GM23338 (cell line): ENCODE measurements at regions not wholly inside any gene's neighbourhood (a gene's known extent, or its start where the extent isn't known, plus 50 kb on each side); places are given as distances from the start of the nearest gene placed in this dataset.

ENCODE experiments used
- ATAC-seq: fragments of 200-7000 bp; cut with Tn5 transposase; 3 replicates; pipeline ENCODE4 v1.9.1; 2020
- DNase-seq: peaks from one replicate; pipeline ENCODE4 v3.0.0-alpha.2; 2015; ENCODE audit warnings: low spot score
- H2AFZ ChIP-seq: fragments of 200-600 bp; sonication (generic); 2 replicates; pipeline ENCODE4 v1.8.0; 2016; ENCODE audit warnings: antibody characterized with exemption, mild to moderate bottlenecking, moderate library complexity
- H3F3A ChIP-seq: fragments of 200-600 bp; sonication (generic); replicated peaks from 2 replicates; pipeline ENCODE4 v1.8.0; 2017; ENCODE audit warnings: antibody characterized with exemption, mixed run types, low read depth
- H3K27ac ChIP-seq: fragments of 200-600 bp; sonication (generic); 2 replicates; pipeline ENCODE4 v1.6.1; 2016; ENCODE audit warnings: low read depth
- H3K27me3 ChIP-seq: fragments of 200-600 bp; sonication (generic); 2 replicates; pipeline ENCODE4 v1.8.0; 2016; ENCODE audit warnings: mild to moderate bottlenecking, mixed run types, moderate library complexity; ENCODE audit not compliant: insufficient read depth
- H3K36me3 ChIP-seq: fragments of 200-600 bp; sonication (generic); 2 replicates; pipeline ENCODE4 v1.8.0; 2016; ENCODE audit warnings: mild to moderate bottlenecking; ENCODE audit not compliant: insufficient read depth
- H3K4me1 ChIP-seq: fragments of 200-600 bp; sonication (generic); 2 replicates; pipeline ENCODE4 v1.8.0; 2016; ENCODE audit warnings: mild to moderate bottlenecking, moderate library complexity; ENCODE audit not compliant: insufficient read depth
- H3K4me2 ChIP-seq: fragments of 200-600 bp; sonication (generic); 2 replicates; pipeline ENCODE4 v1.7.1; 2017; ENCODE audit warnings: mixed run types
- H3K4me3 ChIP-seq: fragments of 200-600 bp; sonication (generic); 2 replicates; pipeline ENCODE4 v1.6.1; 2016; ENCODE audit warnings: mixed run types
- H3K79me2 ChIP-seq: fragments of 200-600 bp; sonication (generic); replicated peaks from 2 replicates; pipeline ENCODE4 v1.8.0; 2017; ENCODE audit warnings: mild to moderate bottlenecking; ENCODE audit not compliant: insufficient read depth
- H3K9me2 ChIP-seq: fragments of 200-600 bp; sonication (generic); 2 replicates; pipeline ENCODE4 v1.8.0; 2017; ENCODE audit not compliant: insufficient read depth
- H4K20me1 ChIP-seq: fragments of 200-600 bp; sonication (generic); replicated peaks from 2 replicates; pipeline ENCODE4 v1.8.0; 2017; ENCODE audit warnings: mild to moderate bottlenecking; ENCODE audit not compliant: insufficient read depth
- H3K27ac Mint-ChIP-seq: 2 replicates; pipeline ENCODE4 v1.8.0; 2020; ENCODE audit warnings: inconsistent platforms, mild to moderate bottlenecking, moderate library complexity, mixed read lengths
- H3K27me3 Mint-ChIP-seq: 3 replicates; pipeline ENCODE4 v1.8.0; 2022; ENCODE audit warnings: low read depth, mild to moderate bottlenecking, moderate library complexity, mixed read lengths, inconsistent platforms; ENCODE audit not compliant: insufficient read depth, poor library complexity
- H3K36me3 Mint-ChIP-seq: 3 replicates; pipeline ENCODE4 v1.8.0; 2021; ENCODE audit warnings: low read depth, mild to moderate bottlenecking, inconsistent platforms, moderate library complexity, mixed read lengths
- H3K4me1 Mint-ChIP-seq: 3 replicates; pipeline ENCODE4 v1.8.0; 2020; ENCODE audit warnings: mild to moderate bottlenecking, inconsistent platforms, mixed read lengths
- H3K4me3 Mint-ChIP-seq: 3 replicates; pipeline ENCODE4 v1.8.0; 2021; ENCODE audit warnings: moderate library complexity, mild to moderate bottlenecking, inconsistent platforms, mixed read lengths
- H3K9me3 Mint-ChIP-seq: 3 replicates; pipeline ENCODE4 v1.8.0; 2020; ENCODE audit warnings: moderate library complexity, mild to moderate bottlenecking, inconsistent platforms, mixed read lengths
- CREB1 ChIP-seq: fragments of 250-450 bp; sonication (Bioruptor Pico); IDR thresholded peaks from 2 replicates; pipeline ENCODE4 v1.5.0; 2020; ENCODE audit warnings: low read depth, mild to moderate bottlenecking, moderate library complexity
- EZH2 ChIP-seq: fragments of 200-600 bp; sonication (generic); IDR thresholded peaks from one replicate; pipeline ENCODE4 v1.8.0; 2017; ENCODE audit warnings: antibody characterized with exemption, mild to moderate bottlenecking, low read depth; ENCODE audit not compliant: unreplicated experiment
- EZH2phosphoT487 ChIP-seq: fragments of 200-600 bp; sonication (generic); IDR thresholded peaks from one replicate; pipeline ENCODE4 v1.8.1; 2018; ENCODE audit warnings: antibody characterized with exemption; ENCODE audit not compliant: unreplicated experiment
- JUNB ChIP-seq: IDR thresholded peaks from one replicate; pipeline ENCODE4 v1.6.1; 2016; ENCODE audit warnings: antibody characterized with exemption; ENCODE audit not compliant: unreplicated experiment
- POLR2AphosphoS5 ChIP-seq: IDR thresholded peaks from 2 replicates; pipeline ENCODE4 v1.6.1; 2016; ENCODE audit warnings: antibody characterized with exemption, low read depth
- REST ChIP-seq: IDR thresholded peaks from one replicate; pipeline ENCODE4 v1.6.1; 2018; ENCODE audit warnings: antibody characterized with exemption; ENCODE audit not compliant: unreplicated experiment
- STAT1 ChIP-seq: IDR thresholded peaks from one replicate; pipeline ENCODE4 v1.6.1; 2016; ENCODE audit warnings: antibody characterized with exemption; ENCODE audit not compliant: unreplicated experiment
- ZNF114 ChIP-seq: fragments of 250-450 bp; sonication (Bioruptor Pico); IDR thresholded peaks from 2 replicates; pipeline ENCODE4 v1.5.0; 2020; ENCODE audit warnings: mild to moderate bottlenecking, moderate library complexity
- ZNF331 ChIP-seq: fragments of 250-450 bp; sonication (Bioruptor Pico); IDR thresholded peaks from 2 replicates; pipeline ENCODE4 v1.5.0; 2020; ENCODE audit warnings: low read depth, mild to moderate bottlenecking, moderate library complexity
- TF ChIP-seq, protein P1 (sequence below): IDR thresholded peaks from 2 replicates; pipeline ENCODE4 v1.6.1; 2016; ENCODE audit warnings: antibody characterized with exemption
- TF ChIP-seq, protein P2 (sequence below): fragments of 250-450 bp; sonication (Bioruptor Pico); IDR thresholded peaks from 2 replicates; pipeline ENCODE4 v1.5.0; 2020; ENCODE audit warnings: mild to moderate bottlenecking, moderate library complexity

GRCh38 chr1:230544758-230545157, 97.5 kb upstream of the COG2 start:
- H3K4me3 Mint-ChIP-seq: no peak overlapping the region
- TF ChIP-seq JUNB (no peak), ZNF114 (CRISPR knock-in tag) (no peak), EZH2phosphoT487 (no peak), EZH2 (no peak)
- H3K4me1 ChIP-seq: no peaks in the 10 kb centered on the region
- ATAC-seq: no peak
- H3K27ac Mint-ChIP-seq: no peak overlapping the region
- H3K36me3 Mint-ChIP-seq: no peaks in the 10 kb centered on the region
- no peaks in the 10 kb centered on the region for H3K27me3 Mint-ChIP-seq
- H3K9me3 Mint-ChIP-seq: no peaks in the 10 kb centered on the region
- H3K4me3 ChIP-seq: no peak overlapping the region
- H3K27ac ChIP-seq: no peak overlapping the region
- no peak overlapping the region for H2AFZ ChIP-seq
- no peak for DNase-seq
- H4K20me1 ChIP-seq: no peaks in the 10 kb centered on the region
- no peaks in the 10 kb centered on the region for H3K79me2 ChIP-seq
- no peaks in the 10 kb centered on the region for H3K27me3 ChIP-seq
- no peak overlapping the region for H3K4me2 ChIP-seq
- H3F3A ChIP-seq: no peaks in the 10 kb centered on the region
- peaks cover 3% of the 10 kb centered on the region; the same call in 1 of the 3 replicates for H3K4me1 Mint-ChIP-seq
- peaks cover 20% of the 10 kb centered on the region; the same call in 1 of the 2 replicates for H3K9me2 ChIP-seq
- H3K36me3 ChIP-seq: no peaks in the 10 kb centered on the region

DNA sequence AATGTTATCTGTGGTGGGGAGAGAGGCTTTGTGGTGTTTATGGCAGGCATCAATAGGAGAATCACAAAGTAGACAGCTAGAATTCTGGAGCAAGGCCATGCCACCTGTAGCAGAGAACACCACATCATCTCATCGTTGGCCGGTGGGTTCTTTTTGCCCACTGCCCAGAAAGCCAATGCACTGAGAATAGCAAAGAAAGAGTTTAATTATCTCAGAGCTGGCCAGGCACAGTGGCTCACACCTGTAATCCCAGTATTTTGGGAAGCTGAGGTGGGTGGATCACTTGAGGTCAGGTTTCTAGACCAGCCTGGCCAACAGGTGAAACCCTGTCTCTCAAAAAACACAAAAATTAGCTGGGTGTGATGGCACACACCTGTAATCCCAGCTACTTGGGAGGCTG, 99.2 kb upstream of the COG2 start:
- Mint-ChIP-seq H3K27me3 (no peaks in the 10 kb centered on the region), H3K36me3 (no peaks in the 10 kb centered on the region), H3K9me3 (no peaks in the 10 kb centered on the region), H3K4me1 (peaks cover 3% of the 10 kb centered on the region; the same call in 1 of the 3 replicates), H3K27ac (no peak overlapping the region), H3K4me3 (no peak overlapping the region)
- no peak for DNase-seq
- Histone ChIP-seq H3K4me3 (no peak overlapping the region), H2AFZ (no peak overlapping the region), H3K79me2 (no peaks in the 10 kb centered on the region), H3F3A (no peaks in the 10 kb centered on the region), H3K4me1 (no peaks in the 10 kb centered on the region), H3K27me3 (no peaks in the 10 kb centered on the region), H3K36me3 (no peaks in the 10 kb centered on the region), H4K20me1 (no peaks in the 10 kb centered on the region), H3K9me2 (peaks cover 20% of the 10 kb centered on the region; the same call in 1 of the 2 replicates), H3K4me2 (no peak overlapping the region), H3K27ac (no peak overlapping the region)
- no peak for ATAC-seq
- TF ChIP-seq JUNB (no peak), REST (no peak), ZNF114 (CRISPR knock-in tag) (no peak), EZH2 (no peak), POLR2AphosphoS5 (no peak), CREB1 (no peak), STAT1 (no peak), EZH2phosphoT487 (no peak), ZNF331 (no peak)
- TF ChIP-seq, protein P1, sequence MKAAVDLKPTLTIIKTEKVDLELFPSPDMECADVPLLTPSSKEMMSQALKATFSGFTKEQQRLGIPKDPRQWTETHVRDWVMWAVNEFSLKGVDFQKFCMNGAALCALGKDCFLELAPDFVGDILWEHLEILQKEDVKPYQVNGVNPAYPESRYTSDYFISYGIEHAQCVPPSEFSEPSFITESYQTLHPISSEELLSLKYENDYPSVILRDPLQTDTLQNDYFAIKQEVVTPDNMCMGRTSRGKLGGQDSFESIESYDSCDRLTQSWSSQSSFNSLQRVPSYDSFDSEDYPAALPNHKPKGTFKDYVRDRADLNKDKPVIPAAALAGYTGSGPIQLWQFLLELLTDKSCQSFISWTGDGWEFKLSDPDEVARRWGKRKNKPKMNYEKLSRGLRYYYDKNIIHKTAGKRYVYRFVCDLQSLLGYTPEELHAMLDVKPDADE: no peak
- TF ChIP-seq, protein P2, sequence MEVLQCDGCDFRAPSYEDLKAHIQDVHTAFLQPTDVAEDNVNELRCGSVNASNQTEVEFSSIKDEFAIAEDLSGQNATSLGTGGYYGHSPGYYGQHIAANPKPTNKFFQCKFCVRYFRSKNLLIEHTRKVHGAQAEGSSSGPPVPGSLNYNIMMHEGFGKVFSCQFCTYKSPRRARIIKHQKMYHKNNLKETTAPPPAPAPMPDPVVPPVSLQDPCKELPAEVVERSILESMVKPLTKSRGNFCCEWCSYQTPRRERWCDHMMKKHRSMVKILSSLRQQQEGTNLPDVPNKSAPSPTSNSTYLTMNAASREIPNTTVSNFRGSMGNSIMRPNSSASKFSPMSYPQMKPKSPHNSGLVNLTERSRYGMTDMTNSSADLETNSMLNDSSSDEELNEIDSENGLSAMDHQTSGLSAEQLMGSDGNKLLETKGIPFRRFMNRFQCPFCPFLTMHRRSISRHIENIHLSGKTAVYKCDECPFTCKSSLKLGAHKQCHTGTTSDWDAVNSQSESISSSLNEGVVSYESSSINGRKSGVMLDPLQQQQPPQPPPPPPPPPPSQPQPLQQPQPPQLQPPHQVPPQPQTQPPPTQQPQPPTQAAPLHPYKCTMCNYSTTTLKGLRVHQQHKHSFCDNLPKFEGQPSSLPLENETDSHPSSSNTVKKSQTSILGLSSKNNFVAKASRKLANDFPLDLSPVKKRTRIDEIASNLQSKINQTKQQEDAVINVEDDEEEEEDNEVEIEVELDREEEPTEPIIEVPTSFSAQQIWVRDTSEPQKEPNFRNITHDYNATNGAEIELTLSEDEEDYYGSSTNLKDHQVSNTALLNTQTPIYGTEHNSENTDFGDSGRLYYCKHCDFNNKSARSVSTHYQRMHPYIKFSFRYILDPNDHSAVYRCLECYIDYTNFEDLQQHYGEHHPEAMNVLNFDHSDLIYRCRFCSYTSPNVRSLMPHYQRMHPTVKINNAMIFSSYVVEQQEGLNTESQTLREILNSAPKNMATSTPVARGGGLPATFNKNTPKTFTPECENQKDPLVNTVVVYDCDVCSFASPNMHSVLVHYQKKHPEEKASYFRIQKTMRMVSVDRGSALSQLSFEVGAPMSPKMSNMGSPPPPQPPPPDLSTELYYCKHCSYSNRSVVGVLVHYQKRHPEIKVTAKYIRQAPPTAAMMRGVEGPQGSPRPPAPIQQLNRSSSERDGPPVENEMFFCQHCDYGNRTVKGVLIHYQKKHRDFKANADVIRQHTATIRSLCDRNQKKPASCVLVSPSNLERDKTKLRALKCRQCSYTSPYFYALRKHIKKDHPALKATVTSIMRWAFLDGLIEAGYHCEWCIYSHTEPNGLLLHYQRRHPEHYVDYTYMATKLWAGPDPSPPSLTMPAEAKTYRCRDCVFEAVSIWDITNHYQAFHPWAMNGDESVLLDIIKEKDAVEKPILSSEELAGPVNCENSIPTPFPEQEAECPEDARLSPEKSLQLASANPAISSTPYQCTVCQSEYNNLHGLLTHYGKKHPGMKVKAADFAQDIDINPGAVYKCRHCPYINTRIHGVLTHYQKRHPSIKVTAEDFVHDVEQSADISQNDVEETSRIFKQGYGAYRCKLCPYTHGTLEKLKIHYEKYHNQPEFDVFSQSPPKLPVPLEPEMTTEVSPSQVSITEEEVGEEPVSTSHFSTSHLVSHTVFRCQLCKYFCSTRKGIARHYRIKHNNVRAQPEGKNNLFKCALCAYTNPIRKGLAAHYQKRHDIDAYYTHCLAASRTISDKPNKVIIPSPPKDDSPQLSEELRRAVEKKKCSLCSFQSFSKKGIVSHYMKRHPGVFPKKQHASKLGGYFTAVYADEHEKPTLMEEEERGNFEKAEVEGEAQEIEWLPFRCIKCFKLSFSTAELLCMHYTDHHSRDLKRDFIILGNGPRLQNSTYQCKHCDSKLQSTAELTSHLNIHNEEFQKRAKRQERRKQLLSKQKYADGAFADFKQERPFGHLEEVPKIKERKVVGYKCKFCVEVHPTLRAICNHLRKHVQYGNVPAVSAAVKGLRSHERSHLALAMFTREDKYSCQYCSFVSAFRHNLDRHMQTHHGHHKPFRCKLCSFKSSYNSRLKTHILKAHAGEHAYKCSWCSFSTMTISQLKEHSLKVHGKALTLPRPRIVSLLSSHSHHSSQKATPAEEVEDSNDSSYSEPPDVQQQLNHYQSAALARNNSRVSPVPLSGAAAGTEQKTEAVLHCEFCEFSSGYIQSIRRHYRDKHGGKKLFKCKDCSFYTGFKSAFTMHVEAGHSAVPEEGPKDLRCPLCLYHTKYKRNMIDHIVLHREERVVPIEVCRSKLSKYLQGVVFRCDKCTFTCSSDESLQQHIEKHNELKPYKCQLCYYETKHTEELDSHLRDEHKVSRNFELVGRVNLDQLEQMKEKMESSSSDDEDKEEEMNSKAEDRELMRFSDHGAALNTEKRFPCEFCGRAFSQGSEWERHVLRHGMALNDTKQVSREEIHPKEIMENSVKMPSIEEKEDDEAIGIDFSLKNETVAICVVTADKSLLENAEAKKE (CRISPR knock-in tag): no peak
